Stromal cell of bone marrow (primary cell): ENCODE measurements at regions not wholly inside any gene's neighbourhood (a gene's known extent, or its start where the extent isn't known, plus 50 kb on each side); places are given as distances from the start of the nearest gene placed in this dataset.

Experiments
- DNase-seq: peaks from one replicate; pipeline ENCODE4 v3.0.0-alpha.2; 2012; ENCODE audit warnings: low read depth

DNA sequence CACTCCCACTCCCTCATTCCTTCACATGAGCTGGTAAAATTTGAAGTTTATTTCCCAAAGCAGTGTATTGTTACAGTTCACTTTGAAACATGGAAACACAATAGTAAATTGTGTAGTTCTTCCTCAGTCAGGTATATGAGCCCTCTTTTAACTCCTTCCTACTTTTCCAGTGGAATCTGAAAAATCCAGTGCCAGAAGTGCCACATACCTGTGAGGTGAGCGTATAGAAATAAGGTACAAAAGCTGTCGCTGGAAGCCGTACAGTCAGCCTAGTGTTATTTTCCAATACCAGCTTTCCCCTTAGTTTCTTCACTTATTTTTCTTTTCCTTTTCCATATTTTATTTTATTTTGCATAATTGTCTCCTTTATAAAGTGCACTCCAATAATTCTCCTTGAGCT is 81.7 kb upstream of the CADM2 start:
- no peak for DNase-seq

DNA sequence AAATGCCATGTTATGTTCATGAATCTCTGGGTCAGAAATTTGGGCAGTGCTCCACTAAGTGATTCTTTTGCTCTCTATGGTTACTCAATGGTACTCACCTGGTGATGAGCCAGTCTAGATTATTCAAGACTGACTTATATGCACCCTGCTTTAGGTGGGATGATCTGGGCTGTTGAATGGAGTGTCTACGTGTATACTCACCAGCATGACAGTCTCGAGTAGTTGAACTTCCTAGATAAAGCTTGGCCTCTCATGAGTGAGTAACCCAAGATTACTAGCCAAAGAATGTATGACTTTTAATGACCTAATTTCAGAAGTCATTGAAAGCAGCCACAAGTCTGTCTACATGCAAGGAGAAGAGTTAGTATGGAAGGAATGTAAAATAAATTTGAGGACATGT is 77.5 kb upstream of the CADM2 start:
- DNase-seq = no peak

DNA sequence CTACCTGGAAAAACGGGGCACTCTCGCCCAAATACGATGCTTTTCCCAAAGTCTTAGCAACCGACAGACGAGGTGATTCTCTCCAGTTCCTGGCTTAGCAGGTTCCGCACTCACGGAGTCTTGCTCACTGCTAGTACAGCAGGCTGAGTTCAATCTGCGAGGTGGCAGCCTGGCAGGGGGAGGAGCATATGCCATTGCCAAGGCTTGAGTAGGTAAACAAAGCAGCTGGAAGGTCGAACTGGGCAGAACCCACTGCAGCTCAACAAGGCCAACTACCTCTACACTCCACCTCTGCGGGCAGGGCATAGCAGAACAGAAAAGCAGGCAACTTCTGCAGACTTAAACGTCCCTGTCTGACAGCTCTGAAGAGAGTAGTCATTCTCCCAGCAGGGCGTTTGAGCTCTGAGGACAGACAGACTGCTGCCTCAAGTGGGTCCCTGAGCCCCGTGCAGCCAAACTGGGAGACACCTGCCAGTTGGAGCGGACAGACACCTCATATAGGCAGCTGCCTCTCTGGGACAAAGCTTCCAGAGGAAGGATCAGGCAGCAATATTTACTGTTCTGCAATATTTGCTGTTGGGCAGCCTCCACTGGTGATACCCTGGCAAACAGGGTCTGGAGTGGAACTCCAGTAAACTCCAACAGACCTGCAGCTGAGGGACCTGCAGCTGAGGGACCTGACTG is 73.4 kb upstream of the CADM2 start:
- DNase-seq = no peak

DNA sequence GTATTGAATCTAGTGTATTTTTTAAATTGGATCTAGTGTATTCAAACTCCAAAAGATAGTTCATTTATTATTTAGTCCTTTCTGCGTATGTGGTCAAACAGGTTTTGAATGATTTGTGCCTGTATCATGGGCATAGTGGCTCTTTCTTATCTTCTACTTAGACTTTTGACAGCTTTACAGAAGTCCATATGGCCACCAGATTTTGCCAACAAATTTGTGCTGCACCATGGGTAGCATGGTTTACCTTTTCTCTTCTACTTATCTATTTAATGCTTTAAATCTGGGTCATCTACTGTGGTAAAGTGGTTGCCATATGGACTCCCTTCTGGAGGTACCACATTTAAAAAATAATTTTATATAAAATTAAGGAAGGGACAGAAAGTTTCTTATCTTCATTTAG is 66.9 kb upstream of the CADM2 start:
- no peak for DNase-seq

GRCh38 chr3:84893211-84893610 is 65.6 kb upstream of the CADM2 start:
- DNase-seq = no peak

GRCh38 chr3:84904212-84904611 is 54.6 kb upstream of the CADM2 start:
- no peak for DNase-seq

DNA sequence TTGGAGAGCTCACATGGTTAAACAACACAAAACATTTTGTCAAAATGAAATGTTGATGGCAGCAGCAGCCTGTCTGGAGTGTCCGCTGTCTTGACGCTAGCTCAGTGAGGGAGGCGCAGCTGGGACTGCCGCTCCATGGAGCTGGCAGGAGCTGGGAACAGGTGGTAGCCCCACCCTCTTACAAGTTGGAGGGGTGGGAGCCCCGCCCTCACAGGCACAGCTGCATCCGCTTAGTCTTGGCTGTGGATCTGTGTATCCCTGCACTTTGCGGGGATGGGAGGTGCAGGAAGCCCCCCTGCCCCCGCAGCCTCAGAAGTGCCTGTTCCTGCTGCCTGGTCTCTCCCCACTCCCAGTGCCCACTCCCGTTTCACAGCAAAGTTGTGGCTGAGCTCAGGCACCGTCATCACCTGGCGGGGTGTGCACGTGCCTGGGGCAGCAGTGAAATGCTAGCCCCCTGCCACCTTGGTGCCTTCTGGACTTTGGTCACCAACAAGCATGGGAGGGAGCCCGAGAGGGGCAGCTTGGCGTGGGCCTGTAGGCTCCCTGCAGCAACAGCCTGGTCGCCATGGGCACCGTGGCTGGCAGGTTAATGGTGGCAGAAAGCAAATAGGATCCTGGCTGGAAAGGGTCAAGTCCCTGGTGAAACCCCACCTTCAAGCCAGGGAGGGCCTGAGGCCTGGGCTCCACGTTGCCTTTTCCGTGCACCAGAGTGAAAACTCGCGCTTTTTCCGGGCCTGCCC is 53.8 kb upstream of the CADM2 start:
- DNase-seq = no peak

DNA sequence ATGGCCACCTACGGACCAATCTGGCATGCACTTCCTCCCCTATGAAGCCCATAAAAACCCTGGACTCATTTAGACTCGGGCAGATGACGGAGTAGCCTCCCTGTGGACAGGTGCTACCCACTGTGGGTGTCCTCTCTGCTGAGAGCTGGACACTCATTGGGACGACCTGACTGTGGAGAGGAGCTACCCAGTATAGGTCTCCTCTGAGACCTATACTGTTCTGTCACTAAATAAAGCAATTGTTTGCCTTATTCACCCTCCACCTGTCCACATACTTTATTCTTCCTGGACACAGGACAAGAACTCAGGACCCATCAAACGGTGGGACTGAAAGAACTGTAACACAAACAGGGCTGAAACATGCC is 53.3 kb upstream of the CADM2 start:
- no peak for DNase-seq

DNA sequence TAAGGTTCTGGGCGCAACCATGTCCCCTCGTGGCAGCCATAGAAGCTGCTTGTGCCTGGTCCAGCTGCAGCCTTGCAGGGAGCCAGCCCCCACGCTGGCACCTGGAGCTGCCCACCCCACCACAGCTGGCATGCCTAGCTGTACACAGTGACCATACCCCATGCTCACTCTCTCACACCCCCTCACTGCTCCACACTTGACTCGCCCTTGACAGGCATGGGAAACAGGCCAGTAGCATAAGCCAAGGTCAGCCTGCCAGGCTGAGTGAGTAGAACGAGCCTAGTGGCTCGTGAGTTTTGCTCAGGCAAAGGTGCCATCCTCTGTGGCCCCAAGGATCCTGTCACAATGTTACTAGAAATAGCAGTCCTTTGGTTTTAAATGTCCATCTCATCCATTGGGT is 52.7 kb upstream of the CADM2 start:
- DNase-seq = no peak
